Left forelimb (tissue), 1 donor: ENCODE measurements at regions not wholly inside any gene's neighbourhood (a gene's known extent, or its start where the extent isn't known, plus 50 kb on each side); places are given as distances from the start of the nearest gene placed in this dataset.
"Not testable (repeated sequence)": the region's sequence is repeated elsewhere in the genome, so short reads cannot be mapped to it uniquely, and the experiment has no call there.

Experiments
- DNase-seq: peaks from one replicate; pipeline ENCODE4 v3.0.0-alpha.2; 2018; ENCODE audit warnings: low spot score

DNA sequence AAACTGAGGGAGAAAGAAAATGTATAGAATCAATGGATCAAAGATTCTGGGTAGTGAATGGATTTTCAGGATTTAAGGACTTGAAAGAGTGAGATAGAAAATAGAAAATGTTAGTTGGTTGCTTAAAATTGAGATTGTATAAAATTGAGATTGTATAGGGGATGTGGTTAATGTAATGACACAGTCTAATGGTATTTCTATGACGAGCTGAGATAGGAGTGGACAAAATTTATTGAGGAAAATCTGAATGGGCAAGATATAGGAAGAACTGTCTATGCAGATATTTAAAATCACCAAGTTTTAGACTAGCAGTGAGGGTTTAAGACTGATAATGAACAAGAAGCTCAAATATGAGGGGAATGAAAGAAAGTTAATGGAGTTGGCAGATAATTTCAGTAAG lies 406.6 kb downstream of the NYAP2 start:
- DNase-seq = no peak

DNA sequence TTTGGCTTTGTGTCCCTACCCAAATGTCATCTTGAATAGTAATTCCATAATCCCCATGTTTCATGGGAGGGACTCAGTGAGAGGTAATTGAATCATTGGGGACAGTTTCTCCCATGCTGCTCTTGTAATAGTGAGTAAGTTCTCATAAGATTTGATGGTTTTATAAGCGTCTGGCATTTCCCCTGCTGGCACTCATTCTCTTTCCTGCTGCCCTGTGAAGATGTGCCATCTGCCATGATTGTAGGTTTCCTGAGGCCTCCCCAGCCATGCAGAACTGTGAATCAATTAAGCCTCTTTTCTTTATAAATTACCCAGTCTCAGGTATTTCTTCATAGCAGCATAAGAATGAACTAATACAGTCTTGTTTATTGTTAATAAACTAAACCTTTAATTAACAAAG lies 402.6 kb downstream of the NYAP2 start:
- not testable (repeated sequence) for DNase-seq

DNA sequence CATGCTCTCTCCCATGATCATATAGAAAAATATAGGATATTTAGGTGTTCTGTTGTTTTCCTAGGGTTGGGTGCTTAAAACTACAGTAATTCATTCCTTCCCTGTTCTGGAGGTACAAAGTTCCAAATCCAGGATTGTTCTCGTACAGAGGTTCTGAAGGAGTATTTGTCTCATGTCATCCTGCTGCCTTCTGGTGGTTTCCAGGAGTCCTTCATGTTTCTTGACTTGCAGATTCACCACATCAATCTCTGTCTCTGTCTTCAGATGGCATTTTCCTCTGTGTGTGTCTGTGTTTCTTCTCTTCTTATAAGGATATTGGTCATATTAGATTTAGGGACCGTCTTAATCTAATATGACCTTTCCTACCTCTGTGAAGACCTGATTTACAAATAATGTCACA lies 397.9 kb downstream of the NYAP2 start:
- DNase-seq = no peak

DNA sequence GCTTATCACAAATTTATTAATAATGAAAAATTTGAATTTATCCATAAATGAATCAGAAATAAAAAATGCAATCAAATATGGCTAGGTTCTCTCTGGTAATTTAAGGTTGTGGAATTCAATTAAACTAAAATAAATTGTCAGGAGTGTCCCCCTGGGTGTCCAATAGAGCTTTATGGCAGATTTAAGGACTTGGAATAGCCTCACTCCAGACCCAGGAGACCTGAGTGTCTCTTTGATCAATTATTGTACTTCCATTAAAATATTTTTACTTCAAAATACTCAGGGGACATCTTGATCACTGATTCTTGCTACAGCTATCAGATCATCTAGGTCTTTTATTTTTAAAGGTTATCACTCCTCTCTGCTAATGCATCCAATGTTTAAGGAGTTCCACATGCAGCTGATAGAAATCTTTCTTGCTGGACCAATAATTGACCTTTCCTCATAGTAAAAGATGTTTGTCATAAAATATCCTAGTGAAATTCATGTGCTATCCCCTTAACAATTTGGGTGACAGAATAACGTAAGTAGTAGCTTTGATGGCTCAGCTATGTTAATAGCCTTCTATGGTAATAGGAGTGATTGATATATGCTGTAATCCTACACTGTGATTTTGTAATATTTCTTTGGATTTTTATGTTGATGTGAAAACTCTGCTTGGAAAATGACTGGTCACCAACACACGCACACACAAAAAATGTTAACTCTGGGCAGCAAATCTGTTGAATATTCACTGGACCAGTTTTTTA lies 395.3 kb downstream of the NYAP2 start:
- no peak for DNase-seq

DNA sequence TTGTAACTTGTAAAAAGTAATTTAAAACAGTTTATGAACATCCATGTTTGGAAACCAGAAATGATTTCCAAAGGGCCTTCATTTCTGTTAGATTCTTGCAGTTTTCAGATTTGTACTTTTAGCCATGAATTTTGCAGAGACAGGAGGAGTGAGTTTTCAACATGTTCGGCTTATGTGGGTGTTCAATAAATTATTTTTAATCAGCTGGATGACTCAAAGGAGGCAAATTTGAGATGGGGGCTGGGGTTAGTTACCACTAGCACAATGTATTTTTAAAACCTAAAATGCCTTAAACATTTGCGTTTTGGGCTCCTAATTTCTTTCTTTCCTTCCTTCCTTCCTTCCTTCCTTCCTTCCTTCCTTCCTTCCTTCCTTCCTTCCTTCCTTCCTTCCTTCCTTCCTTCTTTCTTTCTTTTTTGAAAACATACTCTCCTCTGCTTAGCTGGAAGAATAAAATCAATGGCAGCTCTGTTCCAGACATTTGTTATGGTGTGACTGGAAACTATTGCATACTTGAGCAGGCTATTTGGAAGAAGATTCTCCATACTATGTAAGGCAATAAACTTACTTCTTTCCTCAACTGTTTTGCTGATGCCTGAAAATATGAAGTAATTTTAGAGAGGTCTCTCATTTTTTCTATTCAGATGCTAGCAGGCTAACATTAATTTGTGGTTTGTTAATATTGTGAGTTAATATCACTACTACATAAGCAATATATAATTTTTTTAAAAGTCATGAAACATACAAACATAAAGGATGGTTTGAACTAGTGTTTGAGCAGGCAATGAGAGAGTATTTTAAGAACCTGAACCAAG lies 394.4 kb downstream of the NYAP2 start:
- no peak for DNase-seq

DNA sequence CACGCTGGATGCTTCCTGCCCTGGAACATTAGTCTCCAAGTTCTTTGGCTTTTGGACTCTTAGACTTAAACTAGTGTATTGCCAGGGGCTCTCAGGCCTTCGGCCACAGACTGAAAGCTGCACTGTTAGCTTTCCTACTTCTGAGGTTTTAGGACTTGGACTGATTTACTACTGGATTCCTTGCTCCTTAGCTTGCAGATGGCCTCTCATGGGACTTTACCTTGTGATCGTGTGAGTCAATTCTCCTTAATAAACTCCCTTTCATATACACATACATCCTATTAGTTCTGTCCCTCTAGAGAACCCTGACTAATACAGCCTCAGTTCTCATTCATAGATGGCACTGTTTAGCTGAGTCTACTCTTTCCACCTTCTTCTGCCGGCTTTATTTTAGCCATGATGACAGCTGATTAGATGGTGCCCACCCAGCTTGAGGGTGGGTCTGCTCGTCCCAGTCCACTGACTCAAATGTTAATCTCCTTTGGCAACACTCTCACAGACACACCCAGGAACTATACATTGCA lies 389.1 kb downstream of the NYAP2 start:
- DNase-seq = no peak

DNA sequence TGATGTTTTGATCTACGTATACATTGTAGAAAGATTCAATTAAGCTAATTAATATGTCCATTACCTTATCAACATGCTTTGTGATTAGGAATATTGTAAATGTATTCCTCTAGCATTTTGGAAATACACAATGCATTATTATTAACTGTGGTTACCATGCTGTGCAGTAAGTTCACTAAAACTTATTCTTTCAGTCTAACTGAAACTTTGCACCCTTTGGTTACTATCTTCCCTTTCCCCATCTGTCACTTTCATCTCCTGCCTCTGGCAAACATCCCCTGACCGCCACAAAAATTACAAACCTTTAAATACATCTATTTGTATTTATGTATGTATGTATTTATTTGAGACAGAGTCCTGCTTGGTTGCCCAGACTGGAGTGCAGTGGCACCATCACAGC lies 388.0 kb downstream of the NYAP2 start:
- DNase-seq = no peak

DNA sequence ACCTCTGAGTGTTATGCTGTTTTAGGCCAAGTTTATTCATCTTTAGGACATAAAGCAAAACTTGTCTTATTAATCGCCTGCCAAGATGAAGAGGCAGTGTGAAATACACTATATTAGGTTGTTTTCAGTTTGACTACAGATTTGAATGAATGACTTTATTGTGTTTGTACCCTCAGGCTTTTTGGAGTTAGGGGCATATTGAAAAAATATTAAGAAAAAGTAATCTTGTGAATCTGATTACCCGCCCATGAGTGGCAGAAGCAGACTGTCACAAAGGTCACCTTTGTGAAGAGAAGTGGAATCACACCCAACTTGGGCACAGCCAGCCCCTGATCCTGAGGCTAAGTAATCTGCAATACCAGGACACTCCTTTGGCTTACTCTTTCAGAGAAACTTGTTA lies 382.5 kb downstream of the NYAP2 start:
- no peak for DNase-seq

DNA sequence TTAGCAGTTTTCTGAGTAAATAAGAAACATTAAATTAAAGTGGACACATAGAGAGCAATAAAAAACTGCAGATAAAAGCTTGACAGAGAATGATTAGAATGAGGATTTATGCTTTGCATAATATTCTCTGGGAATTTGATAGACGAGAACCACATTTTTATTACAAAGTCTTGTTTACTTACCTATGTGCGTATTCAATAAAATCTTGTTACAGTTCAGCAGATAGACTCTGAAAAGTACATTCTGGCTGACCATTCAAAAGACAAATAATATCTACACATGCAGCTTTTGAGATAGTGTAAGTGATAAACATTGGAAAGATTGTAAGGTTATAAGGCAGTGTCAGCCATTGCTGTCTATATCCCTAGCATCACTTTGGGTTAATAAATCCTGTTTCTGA lies 381.6 kb downstream of the NYAP2 start:
- DNase-seq = no peak

DNA sequence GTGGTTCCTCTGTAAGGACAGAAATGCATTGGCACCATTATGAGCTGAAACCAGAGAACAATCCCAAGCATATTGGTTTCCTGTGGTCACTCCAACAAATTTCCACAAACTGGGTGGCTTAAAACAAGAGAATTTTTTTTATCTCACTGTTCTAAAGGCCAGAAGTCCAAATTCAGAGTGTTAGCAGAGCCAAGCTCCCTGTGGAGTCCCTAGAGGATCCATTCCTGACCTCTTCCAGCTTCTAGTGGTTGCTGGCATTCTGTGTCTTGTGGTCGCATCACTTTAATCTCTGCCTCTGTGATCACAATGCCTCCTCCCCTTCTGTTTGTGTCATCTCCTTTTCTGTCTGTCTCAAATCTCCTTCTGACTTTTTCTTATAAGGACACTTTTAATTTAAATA lies 380.3 kb downstream of the NYAP2 start:
- DNase-seq = no peak

DNA sequence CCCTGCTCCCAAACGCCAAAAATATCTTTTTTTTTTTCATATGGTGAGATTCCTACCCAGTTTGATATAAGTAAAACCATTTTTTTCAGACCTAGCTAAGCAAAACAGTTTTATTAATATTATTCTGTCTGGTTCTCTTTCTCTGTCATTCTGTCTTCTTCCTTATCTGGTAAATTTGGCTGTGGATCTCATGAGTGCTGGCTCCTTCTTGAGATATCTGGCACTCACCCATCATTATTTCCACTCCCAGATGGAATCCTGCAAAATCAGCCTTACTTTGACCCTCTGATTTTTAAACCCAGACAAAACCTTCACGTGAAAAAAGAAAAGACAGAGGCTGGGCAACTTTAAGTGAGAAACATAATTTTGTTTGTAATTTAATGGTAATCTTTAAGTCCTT lies 373.6 kb downstream of the NYAP2 start:
- DNase-seq = no peak

DNA sequence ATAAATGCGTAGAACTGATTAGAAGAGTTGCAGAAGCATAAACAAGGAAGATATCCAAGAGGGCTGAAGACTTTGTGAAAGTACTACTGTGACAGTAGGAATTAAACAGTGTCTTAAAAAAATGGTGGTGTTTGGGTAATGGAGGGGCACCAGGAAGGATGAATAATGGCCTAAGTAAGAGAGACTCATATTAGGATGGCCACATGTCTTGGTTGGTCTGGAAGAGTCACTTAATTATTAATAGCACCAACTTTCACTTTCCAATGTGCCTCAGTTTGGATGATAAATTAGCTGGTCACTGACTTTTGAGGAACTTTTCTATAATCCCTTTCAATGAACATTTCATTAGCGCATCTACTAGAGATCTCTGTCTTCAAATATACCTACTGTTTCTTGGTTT lies 372.2 kb downstream of the NYAP2 start:
- no peak for DNase-seq

DNA sequence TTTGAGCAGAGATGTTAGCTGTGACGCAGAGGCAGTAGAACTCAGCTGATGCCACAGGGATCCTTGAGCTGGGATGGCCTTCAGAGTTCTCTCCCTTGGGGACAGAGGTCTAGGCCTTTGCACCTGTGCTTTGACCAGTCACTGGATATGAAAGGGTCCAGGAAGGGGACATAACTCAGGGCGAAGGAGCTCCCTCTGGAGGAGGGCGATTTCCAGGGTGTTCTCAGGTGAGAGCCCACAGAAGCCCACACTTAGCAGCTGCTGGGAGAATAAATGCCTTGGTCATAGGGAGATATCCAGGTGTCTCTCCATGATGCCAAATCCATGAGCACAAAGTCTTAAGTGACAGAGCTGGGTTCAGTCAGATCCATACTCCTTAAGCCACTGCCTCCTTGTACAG lies 369.2 kb downstream of the NYAP2 start:
- no peak for DNase-seq

DNA sequence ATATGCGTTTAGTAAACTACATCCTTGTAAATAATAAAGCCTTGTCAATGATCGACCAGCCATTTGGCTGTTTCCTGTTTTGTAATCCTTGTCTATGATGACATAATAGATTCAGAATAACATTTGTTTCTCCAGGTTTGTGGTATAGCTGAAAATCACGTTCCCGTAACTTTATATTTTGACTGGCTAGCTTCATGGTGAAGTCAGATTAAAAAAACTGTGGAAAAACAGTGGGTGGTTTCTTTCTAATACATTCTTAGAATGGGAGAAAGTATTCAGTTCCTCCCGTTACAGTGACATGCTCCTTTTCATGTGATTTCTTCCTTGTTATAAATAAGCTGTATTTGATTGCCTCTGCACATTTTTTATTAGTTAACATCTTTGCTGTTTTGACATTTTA lies 366.9 kb downstream of the NYAP2 start:
- no peak for DNase-seq

DNA sequence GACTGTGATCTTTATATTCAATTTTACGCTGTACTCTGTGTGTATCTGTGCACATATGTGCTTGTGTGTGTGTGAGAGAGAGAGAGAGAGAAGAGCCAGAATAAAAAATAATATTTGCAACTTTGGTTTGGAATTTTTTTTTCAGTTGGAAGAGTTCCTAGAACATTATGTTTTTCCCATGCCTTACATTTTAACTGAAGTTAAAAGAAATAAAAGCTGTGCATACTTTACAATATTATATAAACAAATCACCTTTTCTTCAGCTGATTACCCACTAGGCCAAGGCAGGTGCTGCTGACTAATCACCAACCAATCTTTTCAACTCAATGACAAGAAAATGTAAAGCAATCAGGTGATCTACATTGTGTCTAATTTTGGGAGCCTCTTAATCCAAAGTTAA lies 366.3 kb downstream of the NYAP2 start:
- DNase-seq = no peak

DNA sequence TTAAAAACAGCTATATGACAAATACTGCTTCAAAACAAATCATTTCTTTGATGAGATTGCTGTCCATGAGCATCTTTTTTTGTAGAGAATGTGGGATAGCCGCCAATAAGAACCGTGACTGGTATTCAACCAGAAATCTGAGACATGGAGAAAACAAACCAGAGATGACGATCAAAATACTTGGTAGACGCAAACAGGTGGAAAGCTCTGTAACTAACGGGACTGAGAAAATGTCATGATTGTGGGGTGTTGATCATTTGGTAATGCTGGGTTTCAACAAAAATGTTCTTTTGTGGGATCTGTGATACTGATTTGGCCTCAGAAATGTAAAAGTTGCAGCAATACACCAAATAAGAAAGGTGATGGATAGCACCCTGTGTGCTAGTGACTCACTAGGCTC lies 364.8 kb downstream of the NYAP2 start:
- DNase-seq = no peak

DNA sequence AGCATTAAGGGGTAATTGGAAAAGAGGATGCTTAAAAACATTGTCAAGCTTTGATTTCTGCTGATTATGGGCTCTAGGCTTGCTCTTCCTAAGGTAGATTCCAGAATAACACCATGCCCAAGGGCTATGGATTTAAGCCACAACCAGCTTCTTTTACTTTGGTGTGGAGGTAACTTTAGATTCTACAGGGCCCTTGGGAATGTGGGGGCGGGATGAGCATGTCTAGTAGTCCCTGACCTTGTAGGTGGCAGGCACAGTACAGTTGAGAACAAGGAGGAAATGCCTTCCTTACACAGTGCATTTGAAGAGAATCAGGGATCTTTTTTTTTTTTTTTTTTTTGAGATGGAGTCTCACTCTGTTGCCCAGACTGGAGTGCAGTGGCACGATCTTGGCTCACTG lies 364.2 kb downstream of the NYAP2 start:
- DNase-seq = no peak

DNA sequence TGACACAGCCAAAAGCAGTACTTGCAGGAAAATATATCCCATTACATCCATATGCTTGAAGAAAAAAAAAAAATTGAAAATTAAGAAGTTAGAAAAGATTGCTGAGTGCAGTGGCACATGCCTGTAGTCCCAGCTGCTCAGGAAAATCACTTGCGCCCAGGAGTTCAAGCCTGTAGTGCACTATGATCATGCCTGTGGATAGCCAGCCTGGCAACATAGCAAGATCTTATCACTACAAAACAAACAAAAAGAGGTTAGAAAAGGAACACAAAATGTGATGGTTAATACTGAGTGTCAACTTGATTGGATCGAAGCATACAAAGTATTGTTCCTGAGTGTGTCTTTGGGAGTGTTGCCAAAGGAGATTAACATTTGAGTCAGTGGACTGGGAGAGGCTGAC lies 361.9 kb downstream of the NYAP2 start:
- DNase-seq = no peak

DNA sequence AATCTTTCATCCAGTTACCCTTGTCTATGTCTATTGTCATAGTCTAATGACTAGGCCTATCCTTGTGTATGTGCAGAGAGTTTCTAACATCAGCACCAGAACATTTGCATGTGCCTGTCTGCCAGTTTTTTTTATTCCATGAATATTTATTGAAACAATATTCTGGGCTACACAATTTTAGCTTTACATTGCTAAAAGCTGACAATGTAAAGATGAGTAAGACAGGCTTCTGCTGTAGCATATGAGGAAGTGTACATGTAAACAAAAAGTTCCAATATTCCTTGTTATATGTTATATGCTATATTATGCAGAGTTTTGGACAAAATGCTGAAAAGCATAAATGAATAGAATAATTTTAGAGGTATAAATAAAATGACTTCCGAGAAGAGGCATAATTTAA lies 357.7 kb downstream of the NYAP2 start:
- DNase-seq = no peak

DNA sequence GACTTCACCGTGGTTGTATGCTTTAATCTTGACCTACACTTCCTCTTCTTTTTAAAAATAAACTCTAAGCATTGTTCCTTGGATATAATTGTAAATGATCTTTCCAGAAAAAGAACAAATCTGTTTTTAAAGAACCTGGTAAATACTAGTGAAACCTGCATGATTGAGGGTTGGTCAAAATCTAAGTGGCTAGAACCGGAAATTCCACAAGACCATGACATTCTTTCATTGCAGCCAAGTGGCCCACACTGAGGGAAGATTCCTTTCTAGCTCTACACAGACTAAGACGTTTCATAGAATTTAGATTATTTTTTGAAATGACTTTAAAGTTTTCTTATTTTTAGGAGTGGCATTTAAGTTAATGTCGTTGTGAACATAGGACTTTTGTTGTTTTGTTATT lies 356.7 kb downstream of the NYAP2 start:
- DNase-seq = no peak

DNA sequence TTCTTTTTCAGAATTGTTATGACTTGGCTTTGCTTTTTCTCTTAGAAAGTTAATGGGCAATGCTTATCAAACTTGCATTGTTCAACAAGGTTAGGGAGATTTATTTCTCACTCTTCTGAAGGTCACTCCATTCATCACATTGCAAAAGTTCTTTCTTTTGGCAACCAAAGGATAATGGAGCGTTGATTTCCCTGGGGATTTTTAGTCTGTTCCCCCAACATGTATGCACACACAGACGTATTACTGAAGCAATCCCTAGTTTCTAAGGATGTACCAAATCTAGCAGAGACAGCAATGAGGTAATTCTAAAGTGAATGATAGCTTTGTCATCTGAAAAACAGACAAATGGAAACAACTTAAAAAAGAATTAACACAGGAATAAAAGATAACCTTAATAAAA lies 349.1 kb downstream of the NYAP2 start:
- no peak for DNase-seq

DNA sequence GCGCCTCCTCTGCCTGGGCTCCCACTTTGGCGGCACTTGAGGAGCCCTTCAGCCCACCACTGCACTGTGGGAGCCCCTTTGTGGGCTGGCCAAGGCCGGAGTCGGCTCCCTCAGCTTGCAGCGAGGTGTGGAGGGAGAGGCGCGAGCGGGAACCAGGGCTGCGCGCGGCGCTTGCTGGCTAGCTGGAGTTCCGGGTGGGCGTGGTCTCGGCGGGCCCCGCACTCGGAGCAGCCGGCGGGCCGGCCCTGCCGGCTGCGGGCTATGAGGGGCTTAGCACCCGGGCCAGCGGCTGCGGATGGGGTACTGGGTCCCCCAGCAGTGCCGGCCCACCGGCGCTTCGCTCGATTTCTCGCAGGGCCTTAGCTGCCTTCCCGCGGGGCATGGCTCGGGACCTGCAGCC lies 344.5 kb downstream of the NYAP2 start:
- not testable (repeated sequence) for DNase-seq

DNA sequence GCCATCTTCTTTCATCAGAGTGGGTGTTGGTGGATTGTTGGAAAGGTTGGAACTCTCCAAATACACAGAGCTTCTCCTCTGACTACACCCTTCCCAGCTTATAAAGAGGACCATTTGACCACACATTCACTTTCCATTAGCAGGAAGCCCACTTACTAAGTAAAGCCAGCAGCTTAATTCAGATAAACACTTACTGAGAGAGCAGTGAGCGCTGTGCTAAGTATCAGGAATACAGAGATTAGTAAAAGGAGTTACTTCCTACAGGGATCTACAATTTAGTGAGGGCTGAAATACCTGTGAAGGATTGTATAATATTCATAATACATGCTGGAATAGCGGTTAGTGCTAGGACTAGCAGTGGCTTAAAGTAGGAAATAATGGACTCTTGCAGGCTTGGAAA lies 343.0 kb downstream of the NYAP2 start:
- no peak for DNase-seq

DNA sequence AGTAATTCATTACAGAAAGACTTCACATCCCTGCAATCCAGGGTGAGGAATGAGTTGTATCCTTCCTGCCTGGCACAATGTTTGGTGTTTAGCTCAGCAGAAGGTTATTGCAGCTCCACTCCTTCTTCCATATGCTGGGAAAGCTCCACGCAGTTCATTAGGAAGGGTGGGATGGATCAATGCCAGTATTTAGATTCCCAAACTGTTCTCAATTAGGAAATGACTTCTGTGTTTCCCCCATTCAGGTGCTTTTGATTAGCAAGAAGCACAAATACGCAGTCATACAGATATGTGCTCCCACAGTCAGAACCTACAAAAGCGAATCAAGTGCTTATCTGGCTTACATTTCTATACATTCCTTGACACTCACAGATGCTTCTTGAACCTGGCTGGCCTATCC lies 340.6 kb downstream of the NYAP2 start:
- no peak for DNase-seq
